ENCODE measurements at regions not wholly inside any gene's neighbourhood (a gene's known extent, or its start where the extent isn't known, plus 50 kb on each side); places are given as distances from the start of the nearest gene placed in this dataset.

GRCh38 chr5:84861306-84861705 lies 476.6 kb upstream of the EDIL3 start:
- no peak for ATAC-seq
- no peak for DNase-seq
- intact Hi-C loops (cut with DNase I): no loop called here
- no peaks in the 10 kb centered on the region for H3K4me1 ChIP-seq
- no peak for TF ChIP-seq CTCF (IDR thresholded peaks at IDR 0.05)
- TF ChIP-seq POLR2A (IDR thresholded peaks at IDR 0.05): no peak
- peaks cover 0 to 15% (median 8%) of the 10 kb centered on the region in 12 donors for H3K9me3 ChIP-seq
- 41 to 49% (median 45%) methylated on average over 2 of the region's 2 CpGs for WGBS, 4 donors
- H3K4me3 ChIP-seq: no peak overlapping the region
- H3K36me3 ChIP-seq: no peaks in the 10 kb centered on the region
- H3K27ac ChIP-seq: no peak overlapping the region
- no peaks in the 10 kb centered on the region for H3K27me3 ChIP-seq

GRCh38 chr5:84859056-84859455 lies 474.4 kb upstream of the EDIL3 start:
- H3K4me3 ChIP-seq: no peak overlapping the region
- no peak overlapping the region for H3K27ac ChIP-seq
- H3K4me1 ChIP-seq: no peaks in the 10 kb centered on the region
- no peak for ATAC-seq
- intact Hi-C loops (cut with DNase I): no loop called here
- TF ChIP-seq CTCF (IDR thresholded peaks at IDR 0.05): no peak
- TF ChIP-seq POLR2A (IDR thresholded peaks at IDR 0.05): no peak
- H3K27me3 ChIP-seq: no peaks in the 10 kb centered on the region
- DNase-seq: no peak
- WGBS, 4 donors: 84 to 90% (median 89%) methylated on average over 1 of the region's 1 CpG
- peaks cover 0 to 15% (median 9%) of the 10 kb centered on the region in 12 donors for H3K9me3 ChIP-seq
- H3K36me3 ChIP-seq: no peaks in the 10 kb centered on the region

- ATAC-seq (no peak), DNase-seq (no peak)
- intact Hi-C loops (cut with DNase I): no loop called here
- H3K4me3 ChIP-seq: no peak overlapping the region
- H3K27me3 ChIP-seq: no peaks in the 10 kb centered on the region
- peaks cover 0 to 9% (median 0%) of the 10 kb centered on the region in 12 donors for H3K9me3 ChIP-seq
- no peaks in the 10 kb centered on the region for H3K4me1 ChIP-seq
- H3K27ac ChIP-seq: no peak overlapping the region
- no peaks in the 10 kb centered on the region for H3K36me3 ChIP-seq
- TF ChIP-seq POLR2A (IDR thresholded peaks at IDR 0.05): no peak
- no peak for TF ChIP-seq CTCF (IDR thresholded peaks at IDR 0.05)
- WGBS, 4 donors: 87 to 90% (median 90%) methylated on average over 1 of the region's 1 CpG
These were observed 447.0 kb upstream of the EDIL3 start for GRCh38 chr5:84831701-84832100.

- Histone ChIP-seq H3K4me1 (no peaks in the 10 kb centered on the region), H3K27ac (no peak overlapping the region), H3K27me3 (no peaks in the 10 kb centered on the region), H3K9me3 (peaks cover 0 to 14% (median 2%) of the 10 kb centered on the region in 12 donors), H3K36me3 (no peaks in the 10 kb centered on the region), H3K4me3 (no peak overlapping the region)
- WGBS, 4 donors: 87 to 92% (median 90%) methylated on average over 16 to 28 of the region's 28 CpGs
- TF ChIP-seq POLR2A (IDR thresholded peaks at IDR 0.05) (no peak), CTCF (IDR thresholded peaks at IDR 0.05) (no peak)
- DNase-seq: peak in 2 of 5 donors; percentile 8 to 28
- intact Hi-C loops (cut with DNase I): no loop called here
- ATAC-seq: no peak
These were observed 445.6 kb upstream of the EDIL3 start for GRCh38 chr5:84830265-84830664.

Data from heart left ventricle (tissue), 16 donors.